GM13977 (cell line): ENCODE measurements at regions not wholly inside any gene's neighbourhood (a gene's known extent, or its start where the extent isn't known, plus 50 kb on each side); places are given as distances from the start of the nearest gene placed in this dataset.

Source experiments
- DNase-seq: peaks from one replicate; pipeline ENCODE4 v3.0.0; 2012; ENCODE audit warnings: low spot score
- CTCF ChIP-seq: IDR thresholded peaks from 2 replicates; pipeline ENCODE4 v1.5.1; 2012; ENCODE audit warnings: mild to moderate bottlenecking, control low read depth; ENCODE audit not compliant: insufficient read depth; ENCODE audit errors: extremely low read depth, missing control alignments
- in situ Hi-C: fragments of 300-500 bp; cut with MboI; formaldehyde crosslinking; loops from one replicate; pipeline ENCODE4 v1.12.0; 2022; ENCODE audit warnings: low sequenced_read_pairs, low pct_unique_long_range_greater_than_20kb, mixed read lengths, inconsistent platforms; ENCODE audit not compliant: unreplicated experiment

DNA sequence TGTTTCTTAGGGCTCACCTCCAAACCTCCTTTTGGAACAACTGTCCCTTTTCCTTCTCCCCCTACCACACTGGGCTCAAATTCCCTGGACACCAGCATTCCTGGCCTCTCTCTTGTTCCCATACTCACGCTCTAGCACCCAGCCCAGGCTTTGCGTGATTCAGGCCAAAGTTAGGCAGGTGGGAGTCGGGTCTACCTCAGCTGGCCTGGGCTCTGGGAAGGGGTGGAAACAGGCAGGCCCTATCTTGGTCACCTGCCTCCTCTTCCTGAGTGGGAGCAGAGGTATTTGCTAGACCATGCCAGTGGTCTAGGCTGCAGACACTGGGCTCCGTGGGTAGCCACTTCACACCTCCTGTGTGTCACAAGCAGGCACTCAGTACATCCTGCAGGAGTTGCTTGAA, 211.1 kb upstream of the MAMLD1 start:
- in situ Hi-C loops, result no loop called here
- TF ChIP-seq CTCF, result no peak

DNA sequence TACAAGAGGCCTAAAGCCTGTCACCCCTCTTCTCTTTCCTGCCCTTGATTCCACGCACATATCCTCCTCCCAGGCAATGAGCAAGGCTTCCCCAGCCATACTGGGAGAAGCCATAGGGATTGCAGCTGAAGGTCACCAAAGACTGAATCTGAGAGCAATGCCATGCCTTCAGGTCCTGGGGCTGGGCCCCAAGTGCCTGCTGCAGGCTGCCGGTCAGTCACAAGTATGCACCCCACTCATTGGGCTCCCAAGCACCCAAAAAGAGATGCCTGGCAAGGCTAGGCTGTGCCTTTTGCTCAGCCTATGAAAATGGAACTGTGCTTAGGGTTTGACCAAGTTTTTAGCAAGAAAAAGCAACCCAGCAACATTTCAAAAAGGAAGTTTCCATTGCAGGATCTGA, 210.6 kb upstream of the MAMLD1 start:
- DNase-seq, result no peak
- in situ Hi-C loops, result no loop called here
- no peak for TF ChIP-seq CTCF

More for the DNA sequence above, 211.1 kb upstream of the MAMLD1 start:
- DNase-seq, result no peak

GRCh38 chrX:150155436-150156035, 207.6 kb upstream of the MAMLD1 start:
- no peak for TF ChIP-seq CTCF
- in situ Hi-C loops, result no loop called here
- DNase-seq, result no peak

DNA sequence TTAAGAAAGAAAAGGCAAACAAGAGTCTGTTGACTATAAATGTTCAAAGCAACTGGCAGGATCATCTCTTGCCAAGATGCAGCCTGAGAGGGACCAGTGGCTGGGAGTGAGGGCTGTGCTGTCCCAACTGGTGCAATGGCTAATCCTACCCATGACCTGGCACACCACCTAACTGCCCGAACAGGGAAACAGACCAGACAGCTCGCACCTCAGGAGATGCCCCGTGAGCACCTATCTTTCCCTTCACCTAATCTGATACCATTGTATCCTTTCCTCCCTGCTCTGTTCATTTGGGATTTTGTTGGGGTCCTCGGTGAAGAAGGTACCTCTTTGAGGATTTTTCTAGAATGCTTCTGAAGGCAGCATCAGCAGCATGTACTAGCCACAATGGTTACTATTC, 206.5 kb upstream of the MAMLD1 start:
- TF ChIP-seq CTCF, result no peak
- no peak for DNase-seq
- in situ Hi-C loops, result no loop called here

DNA sequence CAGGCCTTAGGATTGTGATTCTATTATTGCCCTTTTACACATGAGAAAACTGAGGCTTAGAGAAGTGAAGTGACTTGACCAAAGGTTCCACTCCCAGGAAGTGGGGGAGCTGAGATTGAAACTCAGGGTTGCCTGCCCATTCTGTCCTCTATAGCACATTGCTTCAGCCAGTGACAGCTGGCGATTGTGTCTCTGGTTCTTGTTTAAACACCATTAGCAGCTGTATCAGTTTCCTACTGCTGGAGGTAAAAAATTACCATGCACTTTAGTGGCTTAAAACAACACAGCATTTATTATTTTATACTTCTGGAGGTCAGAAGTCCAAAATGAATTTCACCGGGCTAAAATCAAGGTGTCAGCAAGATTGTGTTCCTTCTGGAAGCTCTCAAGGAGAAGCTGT, 205.8 kb upstream of the MAMLD1 start:
- TF ChIP-seq CTCF, result no peak
- in situ Hi-C loops, result no loop called here
- no peak for DNase-seq

DNA sequence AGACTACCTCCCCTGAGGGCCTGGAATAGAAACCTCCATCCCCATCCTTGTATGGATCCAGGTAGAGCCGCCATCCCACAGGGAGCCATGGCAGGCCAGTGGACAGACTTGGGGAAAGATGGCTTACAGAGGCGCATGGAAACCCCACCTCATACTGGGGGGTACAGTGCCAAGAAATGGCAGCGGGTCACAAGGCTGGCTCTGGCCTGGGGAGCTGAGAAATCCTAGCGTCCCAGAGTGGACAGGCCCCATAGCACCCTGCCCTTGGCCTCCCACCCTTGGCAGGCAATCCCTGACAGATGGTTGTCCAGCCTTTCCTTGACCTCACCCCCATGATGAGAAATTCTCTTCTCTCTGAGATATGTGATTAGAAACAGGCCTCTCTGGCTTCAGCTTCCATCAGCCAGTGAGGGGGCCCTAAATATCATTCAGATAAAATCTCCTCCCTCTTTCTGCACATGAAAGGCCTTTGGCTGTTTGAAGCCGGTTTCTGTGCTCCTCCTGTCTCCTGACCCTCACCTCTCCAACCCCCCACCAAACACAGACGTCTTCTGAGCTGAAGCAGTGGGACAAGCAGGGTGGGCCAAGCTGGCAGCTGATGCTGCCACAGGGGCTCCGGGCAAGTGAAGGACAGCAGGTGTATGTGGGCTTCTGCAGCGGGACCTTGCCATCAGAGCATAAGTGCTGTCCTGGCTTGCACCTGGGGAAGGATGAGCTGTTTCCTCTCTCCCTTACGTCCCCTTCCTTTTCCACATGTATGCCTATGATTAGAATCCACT, 204.4 kb upstream of the MAMLD1 start:
- TF ChIP-seq CTCF, result no peak
- in situ Hi-C loops, result no loop called here
- DNase-seq, result no peak
